ENCODE measurements at regions not wholly inside any gene's neighbourhood (a gene's known extent, or its start where the extent isn't known, plus 50 kb on each side); places are given as distances from the start of the nearest gene placed in this dataset.

- no peak for TF ChIP-seq CTCF (IDR thresholded peaks at IDR 0.05; ENCODE audit: low read depth, low read length, missing control alignments)
- Histone ChIP-seq H3K36me3 (replicated peaks) (no peaks in the 10 kb centered on the region), H3K27ac (peak overlapping the region; percentile 77), H3K27me3 (replicated peaks) (no peaks in the 10 kb centered on the region), H3K4me3 (ENCODE audit: low read depth, low read length) (no peak overlapping the region)
- in situ Hi-C loops (cut with HindIII; ENCODE audit: low pct_ligation_motif_present, low sequenced_read_pairs): no loop called here
- DNase-seq: no peak
Observed at GRCh38 chr3:16079519-16079918, 95.0 kb upstream of the GALNT15 start.

GRCh38 chr3:16081661-16082060, 92.8 kb upstream of the GALNT15 start:
- Histone ChIP-seq H3K36me3 (replicated peaks) (no peaks in the 10 kb centered on the region), H3K4me3 (ENCODE audit: low read depth, low read length) (no peak overlapping the region), H3K27ac (no peak overlapping the region), H3K27me3 (replicated peaks) (no peaks in the 10 kb centered on the region)
- DNase-seq: no peak
- TF ChIP-seq CTCF (IDR thresholded peaks at IDR 0.05; ENCODE audit: low read depth, low read length, missing control alignments): no peak
- in situ Hi-C loops (cut with HindIII; ENCODE audit: low pct_ligation_motif_present, low sequenced_read_pairs): no loop called here

GRCh38 chr3:16084887-16085286, 89.6 kb upstream of the GALNT15 start:
- no peak for TF ChIP-seq CTCF (IDR thresholded peaks at IDR 0.05; ENCODE audit: low read depth, low read length, missing control alignments)
- in situ Hi-C loops (cut with HindIII; ENCODE audit: low pct_ligation_motif_present, low sequenced_read_pairs): no loop called here
- no peaks in the 10 kb centered on the region for H3K27me3 ChIP-seq (replicated peaks)
- H3K36me3 ChIP-seq (replicated peaks): no peaks in the 10 kb centered on the region
- H3K4me3 ChIP-seq (ENCODE audit: low read depth, low read length): no peak overlapping the region
- H3K27ac ChIP-seq: peak overlapping the region; percentile 30
- DNase-seq: no peak

GRCh38 chr3:16085410-16085809, 89.1 kb upstream of the GALNT15 start:
- TF ChIP-seq CTCF (IDR thresholded peaks at IDR 0.05; ENCODE audit: low read depth, low read length, missing control alignments): no peak
- in situ Hi-C loops (cut with HindIII; ENCODE audit: low pct_ligation_motif_present, low sequenced_read_pairs): no loop called here
- Histone ChIP-seq H3K36me3 (replicated peaks) (no peaks in the 10 kb centered on the region), H3K27me3 (replicated peaks) (no peaks in the 10 kb centered on the region), H3K27ac (peak overlapping the region; percentile 30), H3K4me3 (ENCODE audit: low read depth, low read length) (no peak overlapping the region)
- DNase-seq: no peak

- Histone ChIP-seq H3K27me3 (replicated peaks) (no peaks in the 10 kb centered on the region), H3K27ac (peak overlapping the region; percentile 30), H3K4me3 (ENCODE audit: low read depth, low read length) (no peak overlapping the region), H3K36me3 (replicated peaks) (no peaks in the 10 kb centered on the region)
- no peak for DNase-seq
- TF ChIP-seq CTCF (IDR thresholded peaks at IDR 0.05; ENCODE audit: low read depth, low read length, missing control alignments): no peak
- in situ Hi-C loops (cut with HindIII; ENCODE audit: low pct_ligation_motif_present, low sequenced_read_pairs): no loop called here
Observed at GRCh38 chr3:16085884-16086608, 88.4 kb upstream of the GALNT15 start.

GRCh38 chr3:16086690-16087089, 87.8 kb upstream of the GALNT15 start:
- Histone ChIP-seq H3K36me3 (replicated peaks) (no peaks in the 10 kb centered on the region), H3K27ac (no peak overlapping the region), H3K27me3 (replicated peaks) (no peaks in the 10 kb centered on the region), H3K4me3 (ENCODE audit: low read depth, low read length) (no peak overlapping the region)
- no peak for TF ChIP-seq CTCF (IDR thresholded peaks at IDR 0.05; ENCODE audit: low read depth, low read length, missing control alignments)
- in situ Hi-C loops (cut with HindIII; ENCODE audit: low pct_ligation_motif_present, low sequenced_read_pairs): no loop called here
- no peak for DNase-seq
